Tibial nerve (tissue), 4 donors: ENCODE measurements at regions not wholly inside any gene's neighbourhood (a gene's known extent, or its start where the extent isn't known, plus 50 kb on each side); places are given as distances from the start of the nearest gene placed in this dataset.

ENCODE experiments used
- DNase-seq, 2 donors: peaks; one replicate each; pipeline ENCODE4 v3.0.0-alpha.2; 2019; ENCODE audit warnings: low spot score in 2 of 2
- H3K27ac ChIP-seq, 4 donors: fragments of 200-600 bp; sonication (generic) in 3 of 4; one replicate each; pipeline ENCODE4 v1.5.1; 2017 to 2019; ENCODE audit warnings: mild to moderate bottlenecking in 1 of 4
- H3K27me3 ChIP-seq, 2 donors: fragments of 200-600 bp; sonication (generic) in 1 of 2; one replicate each; pipeline versions ENCODE4 v1.5.1 to v1.6.0; 2017 to 2019
- H3K36me3 ChIP-seq, 3 donors: fragments of 200-600 bp; sonication (generic); one replicate each; pipeline ENCODE4 v1.5.1; 2018 to 2019
- H3K4me1 ChIP-seq, 4 donors: fragments of 200-600 bp; sonication (generic) in 3 of 4; one replicate each; pipeline ENCODE4 v1.5.1; 2017 to 2019
- H3K4me3 ChIP-seq, 4 donors: fragments of 200-600 bp; sonication (generic) in 3 of 4; one replicate each; pipeline ENCODE4 v1.5.1; 2017 to 2019; ENCODE audit warnings: mild to moderate bottlenecking in 1 of 4, moderate library complexity in 1 of 4
- H3K9me3 ChIP-seq, 4 donors: fragments of 200-600 bp; sonication (generic) in 3 of 4; one replicate each; pipeline ENCODE4 v1.5.1; 2017 to 2019
- CTCF ChIP-seq, 5 experiments: fragments of 200-600 bp in 3 of 5; fragments of 450-650 bp in 2 of 5; sonication (generic) in 3 of 5; IDR thresholded peaks; one replicate each; pipeline ENCODE4 v1.5.1; 2016 to 2019; ENCODE audit warnings: antibody characterized with exemption in 5 of 5, mild to moderate bottlenecking in 3 of 5, moderate library complexity in 2 of 5
- EP300 ChIP-seq, 2 donors: sonication (generic); formaldehyde crosslinking; IDR thresholded peaks; one replicate each; pipeline ENCODE4 v1.6.1; 2017; ENCODE audit warnings: antibody characterized with exemption in 2 of 2, mild to moderate bottlenecking in 1 of 2
- POLR2A ChIP-seq, 2 donors: fragments of 450-650 bp; IDR thresholded peaks; one replicate each; pipeline ENCODE4 v1.6.1; 2017; ENCODE audit warnings: antibody characterized with exemption in 2 of 2, mild to moderate bottlenecking in 2 of 2, moderate library complexity in 2 of 2
- WGBS, 2 donors: methylation state at CpG; one replicate each; pipeline ENCODE4 v1.1.5; 2018; 5-methylcytosine and 5-hydroxymethylcytosine counted together

- DNase-seq: no peak
- Histone ChIP-seq H3K27me3 (no peaks in the 10 kb centered on the region), H3K27ac (no peak overlapping the region), H3K36me3 (no peaks in the 10 kb centered on the region), H3K9me3 (no peaks in the 10 kb centered on the region), H3K4me3 (no peak overlapping the region), H3K4me1 (no peaks in the 10 kb centered on the region)
- WGBS, 2 donors: 74 to 88% methylated on average over 2 of the region's 2 CpGs
- TF ChIP-seq EP300 (IDR thresholded peaks at IDR 0.05): no peak
- TF ChIP-seq CTCF (IDR thresholded peaks at IDR 0.05): no peak
- TF ChIP-seq POLR2A (IDR thresholded peaks at IDR 0.05): no peak
These were observed 155.5 kb downstream of the FGF10 start for GRCh38 chr5:44233691-44234090.

- H3K27me3 ChIP-seq: no peaks in the 10 kb centered on the region
- DNase-seq: no peak
- WGBS, 2 donors: 72 to 74% methylated on average over 8 of the region's 8 CpGs
- H3K4me1 ChIP-seq: no peaks in the 10 kb centered on the region
- no peaks in the 10 kb centered on the region for H3K9me3 ChIP-seq
- TF ChIP-seq EP300 (IDR thresholded peaks at IDR 0.05): no peak
- no peak for TF ChIP-seq CTCF (IDR thresholded peaks at IDR 0.05)
- TF ChIP-seq POLR2A (IDR thresholded peaks at IDR 0.05): no peak
- no peak overlapping the region for H3K27ac ChIP-seq
- no peaks in the 10 kb centered on the region for H3K36me3 ChIP-seq
- H3K4me3 ChIP-seq: no peak overlapping the region
These were observed 163.7 kb downstream of the FGF10 start for GRCh38 chr5:44225231-44226160.

GRCh38 chr5:44199408-44199807 lies 189.8 kb downstream of the FGF10 start:
- no peak for DNase-seq
- Histone ChIP-seq H3K9me3 (peaks cover 0 to 37% (median 0%) of the 10 kb centered on the region in 4 donors), H3K4me3 (no peak overlapping the region), H3K36me3 (no peaks in the 10 kb centered on the region), H3K27me3 (no peaks in the 10 kb centered on the region), H3K4me1 (no peaks in the 10 kb centered on the region), H3K27ac (no peak overlapping the region)
- 84 to 94% methylated on average over 1 of the region's 1 CpG for WGBS, 2 donors
- TF ChIP-seq EP300 (IDR thresholded peaks at IDR 0.05) (no peak), CTCF (IDR thresholded peaks at IDR 0.05) (no peak), POLR2A (IDR thresholded peaks at IDR 0.05) (no peak)

GRCh38 chr5:44189255-44189654 lies 200.0 kb downstream of the FGF10 start:
- DNase-seq: no peak
- no peaks in the 10 kb centered on the region for H3K36me3 ChIP-seq
- 93 to 100% methylated on average over 2 of the region's 2 CpGs for WGBS, 2 donors
- no peak overlapping the region for H3K27ac ChIP-seq
- H3K4me3 ChIP-seq: no peak overlapping the region
- H3K27me3 ChIP-seq: no peaks in the 10 kb centered on the region
- H3K4me1 ChIP-seq: no peaks in the 10 kb centered on the region
- H3K9me3 ChIP-seq: peaks cover 0 to 10% (median 0%) of the 10 kb centered on the region in 4 donors
- TF ChIP-seq EP300 (IDR thresholded peaks at IDR 0.05): no peak
- no peak for TF ChIP-seq POLR2A (IDR thresholded peaks at IDR 0.05)
- no peak for TF ChIP-seq CTCF (IDR thresholded peaks at IDR 0.05)

GRCh38 chr5:44187973-44188372 lies 201.2 kb downstream of the FGF10 start:
- no peak for DNase-seq
- 90 to 97% methylated on average over 3 of the region's 3 CpGs for WGBS, 2 donors
- TF ChIP-seq EP300 (IDR thresholded peaks at IDR 0.05) (no peak), POLR2A (IDR thresholded peaks at IDR 0.05) (no peak), CTCF (IDR thresholded peaks at IDR 0.05) (no peak)

More at GRCh38 chr5:44187973-44188372, 201.2 kb downstream of the FGF10 start:
- H3K27ac ChIP-seq: no peak overlapping the region
- no peaks in the 10 kb centered on the region for H3K4me1 ChIP-seq
- peaks cover 0 to 2% (median 0%) of the 10 kb centered on the region in 4 donors for H3K9me3 ChIP-seq
- no peak overlapping the region for H3K4me3 ChIP-seq
- H3K27me3 ChIP-seq: no peaks in the 10 kb centered on the region
- no peaks in the 10 kb centered on the region for H3K36me3 ChIP-seq
